Hepatocyte (in vitro differentiated cells): ENCODE measurements at regions not wholly inside any gene's neighbourhood (a gene's known extent, or its start where the extent isn't known, plus 50 kb on each side); places are given as distances from the start of the nearest gene placed in this dataset.

Experiments
- DNase-seq: peaks from one replicate; pipeline ENCODE4 v3.0.0-alpha.2; 2016; ENCODE audit warnings: low spot score
- H2AFZ ChIP-seq: fragments of 200-600 bp; sonication (generic); 2 replicates; pipeline ENCODE4 v1.6.0; 2016; ENCODE audit warnings: antibody characterized with exemption, mild to moderate bottlenecking
- H3K27ac ChIP-seq: fragments of 200-600 bp; sonication (generic); 2 replicates; pipeline ENCODE4 v1.5.1; 2016; ENCODE audit warnings: mild to moderate bottlenecking
- H3K27me3 ChIP-seq: fragments of 200-600 bp; sonication (generic); 2 replicates; pipeline ENCODE4 v1.6.1; 2016
- H3K36me3 ChIP-seq: fragments of 200-600 bp; sonication (generic); replicated peaks from 2 replicates; pipeline ENCODE4 v1.5.1; 2016; ENCODE audit warnings: low read depth; ENCODE audit not compliant: insufficient read depth
- H3K4me1 ChIP-seq: fragments of 200-600 bp; sonication (generic); 2 replicates; pipeline ENCODE4 v1.5.1; 2016; ENCODE audit warnings: mild to moderate bottlenecking, moderate library complexity; ENCODE audit not compliant: insufficient read depth
- H3K4me2 ChIP-seq: fragments of 200-600 bp; sonication (generic); 2 replicates; pipeline ENCODE4 v1.6.0; 2016
- H3K4me3 ChIP-seq: fragments of 200-600 bp; sonication (generic); 2 replicates; pipeline ENCODE4 v1.5.1; 2016; ENCODE audit warnings: mild to moderate bottlenecking
- H3K79me2 ChIP-seq: fragments of 200-600 bp; sonication (generic); 2 replicates; pipeline ENCODE4 v1.6.0; 2017; ENCODE audit warnings: mild to moderate bottlenecking
- H3K9me2 ChIP-seq: fragments of 200-600 bp; sonication (generic); replicated peaks from 2 replicates; pipeline ENCODE4 v1.6.0; 2017; ENCODE audit warnings: mild to moderate bottlenecking; ENCODE audit not compliant: insufficient read depth
- H3K9me3 ChIP-seq: fragments of 200-600 bp; sonication (generic); 2 replicates; pipeline ENCODE4 v1.5.1; 2016; ENCODE audit warnings: low read depth, mild to moderate bottlenecking
- H4K20me1 ChIP-seq: fragments of 200-600 bp; sonication (generic); 2 replicates; pipeline ENCODE4 v1.6.0; 2016; ENCODE audit warnings: mild to moderate bottlenecking; ENCODE audit not compliant: insufficient read depth, poor library complexity, severe bottlenecking
- EZH2 ChIP-seq: fragments of 200-600 bp; sonication (generic); IDR thresholded peaks from 2 replicates; pipeline ENCODE4 v1.6.1; 2016; ENCODE audit warnings: antibody characterized with exemption, mild to moderate bottlenecking, borderline replicate concordance
- EZH2phosphoT487 ChIP-seq: fragments of 200-600 bp; sonication (generic); IDR thresholded peaks from one replicate; pipeline ENCODE4 v1.6.1; 2018; ENCODE audit warnings: antibody characterized with exemption, mild to moderate bottlenecking, low read depth, moderate library complexity; ENCODE audit not compliant: unreplicated experiment, severe bottlenecking
- WGBS: methylation state at CpG from one replicate; pipeline ENCODE4 v1.1.6; 2016; ENCODE audit warnings: low lambda C conversion rate; ENCODE audit errors: missing lambda C conversion rate; 5-methylcytosine and 5-hydroxymethylcytosine counted together
- TF ChIP-seq, protein P1 (sequence below): fragments of 200-600 bp; sonication (generic); IDR thresholded peaks from 2 replicates; pipeline ENCODE4 v1.5.1; 2016; ENCODE audit warnings: antibody characterized with exemption, mild to moderate bottlenecking; ENCODE audit not compliant: poor library complexity

DNA sequence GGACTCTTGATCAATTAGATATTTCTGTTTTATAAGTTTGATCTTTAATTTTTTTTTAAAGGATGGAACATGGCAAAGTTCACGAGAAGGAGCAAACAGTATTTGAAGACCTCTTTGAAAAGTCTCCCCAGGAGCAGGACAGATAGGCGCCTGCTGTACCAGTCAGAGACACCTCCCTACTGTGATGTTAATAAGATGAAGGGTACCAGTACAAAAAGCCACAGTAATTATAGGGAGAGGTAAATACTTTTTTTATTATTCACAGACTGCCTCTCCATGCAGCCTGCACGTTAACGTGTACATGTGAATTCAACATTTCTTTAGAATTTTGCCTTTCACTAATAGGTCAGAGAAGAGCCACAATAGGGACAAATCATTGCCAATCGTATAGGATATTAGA is 146.5 kb upstream of the CDH6 start:
- no peaks in the 10 kb centered on the region for H3K9me3 ChIP-seq
- H3K36me3 ChIP-seq = no peaks in the 10 kb centered on the region
- H3K27me3 ChIP-seq = no peaks in the 10 kb centered on the region
- no peak overlapping the region for H3K4me3 ChIP-seq
- no peak overlapping the region for H3K27ac ChIP-seq
- H3K4me1 ChIP-seq = no peaks in the 10 kb centered on the region
- DNase-seq = no peak
- TF ChIP-seq EZH2 = no peak
- TF ChIP-seq, protein P1, sequence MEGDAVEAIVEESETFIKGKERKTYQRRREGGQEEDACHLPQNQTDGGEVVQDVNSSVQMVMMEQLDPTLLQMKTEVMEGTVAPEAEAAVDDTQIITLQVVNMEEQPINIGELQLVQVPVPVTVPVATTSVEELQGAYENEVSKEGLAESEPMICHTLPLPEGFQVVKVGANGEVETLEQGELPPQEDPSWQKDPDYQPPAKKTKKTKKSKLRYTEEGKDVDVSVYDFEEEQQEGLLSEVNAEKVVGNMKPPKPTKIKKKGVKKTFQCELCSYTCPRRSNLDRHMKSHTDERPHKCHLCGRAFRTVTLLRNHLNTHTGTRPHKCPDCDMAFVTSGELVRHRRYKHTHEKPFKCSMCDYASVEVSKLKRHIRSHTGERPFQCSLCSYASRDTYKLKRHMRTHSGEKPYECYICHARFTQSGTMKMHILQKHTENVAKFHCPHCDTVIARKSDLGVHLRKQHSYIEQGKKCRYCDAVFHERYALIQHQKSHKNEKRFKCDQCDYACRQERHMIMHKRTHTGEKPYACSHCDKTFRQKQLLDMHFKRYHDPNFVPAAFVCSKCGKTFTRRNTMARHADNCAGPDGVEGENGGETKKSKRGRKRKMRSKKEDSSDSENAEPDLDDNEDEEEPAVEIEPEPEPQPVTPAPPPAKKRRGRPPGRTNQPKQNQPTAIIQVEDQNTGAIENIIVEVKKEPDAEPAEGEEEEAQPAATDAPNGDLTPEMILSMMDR = no peak
- no peak for TF ChIP-seq EZH2phosphoT487
- 61% methylated on average over 5 of the region's 5 CpGs for WGBS
- H3K4me2 ChIP-seq = no peak overlapping the region
- no peak overlapping the region for H2AFZ ChIP-seq
- H4K20me1 ChIP-seq = no peaks in the 10 kb centered on the region
- no peaks in the 10 kb centered on the region for H3K79me2 ChIP-seq
- H3K9me2 ChIP-seq = no peaks in the 10 kb centered on the region

DNA sequence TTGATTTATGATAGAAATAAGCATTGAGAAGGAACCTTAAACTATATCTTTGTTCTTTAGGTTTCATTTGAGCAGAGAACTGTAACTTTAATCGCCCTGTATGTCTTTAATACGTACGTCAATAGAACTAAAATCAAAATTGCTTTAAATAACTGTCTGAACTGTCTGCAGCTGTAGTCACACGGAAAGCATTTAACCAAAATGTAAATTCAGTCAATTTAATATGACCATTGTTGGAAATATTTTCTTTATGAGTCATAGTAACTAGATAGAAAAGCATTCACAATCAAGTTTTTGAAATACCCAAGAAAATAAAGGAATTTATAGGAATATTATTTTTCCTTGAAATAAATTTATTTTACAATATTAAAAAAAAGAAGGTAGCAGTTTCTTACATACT is 157.1 kb upstream of the CDH6 start:
- no peaks in the 10 kb centered on the region for H3K27me3 ChIP-seq
- no peak overlapping the region for H3K4me2 ChIP-seq

DNA sequence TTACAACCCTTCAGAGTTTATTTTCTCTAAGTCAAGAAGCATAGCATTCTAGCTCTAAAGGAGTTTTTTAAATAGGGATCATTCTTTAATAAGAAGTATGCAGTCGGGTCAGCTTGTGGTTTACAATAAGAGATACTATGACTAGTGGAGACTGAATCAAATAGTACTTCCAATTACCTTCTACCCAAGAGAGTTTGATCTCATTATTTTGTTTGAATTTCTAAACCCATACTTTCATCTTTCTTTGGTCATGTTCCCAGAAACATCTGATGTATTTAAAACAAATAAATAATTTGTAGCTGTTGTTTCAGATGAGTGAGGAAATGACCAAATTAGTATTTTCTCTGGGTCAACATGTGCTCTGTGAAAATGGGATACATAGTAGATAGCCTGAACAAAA is 160.2 kb upstream of the CDH6 start:
- H3K9me3 ChIP-seq = no peaks in the 10 kb centered on the region
- H3K27me3 ChIP-seq = no peaks in the 10 kb centered on the region
- TF ChIP-seq EZH2phosphoT487 (no peak), EZH2 (no peak)
- TF ChIP-seq, protein P1 = no peak
- DNase-seq = no peak
- H3K36me3 ChIP-seq = no peaks in the 10 kb centered on the region
- peaks cover 3% of the 10 kb centered on the region for H3K4me1 ChIP-seq
- H3K4me3 ChIP-seq = no peak overlapping the region
- no peak overlapping the region for H3K27ac ChIP-seq
- no peaks in the 10 kb centered on the region for H3K9me2 ChIP-seq
- no peaks in the 10 kb centered on the region for H4K20me1 ChIP-seq
- H2AFZ ChIP-seq = no peak overlapping the region
- no peak overlapping the region for H3K4me2 ChIP-seq
- 97% methylated on average over 1 of the region's 1 CpG for WGBS
- H3K79me2 ChIP-seq = no peaks in the 10 kb centered on the region

More for the DNA sequence above, 157.1 kb upstream of the CDH6 start:
- Histone ChIP-seq H2AFZ (no peak overlapping the region), H3K4me1 (no peaks in the 10 kb centered on the region), H3K79me2 (no peaks in the 10 kb centered on the region), H3K9me3 (no peaks in the 10 kb centered on the region), H3K4me3 (no peak overlapping the region), H3K9me2 (no peaks in the 10 kb centered on the region), H3K27ac (no peak overlapping the region), H3K36me3 (no peaks in the 10 kb centered on the region), H4K20me1 (no peaks in the 10 kb centered on the region)
- DNase-seq = no peak
- 70% methylated on average over 4 of the region's 4 CpGs for WGBS
- TF ChIP-seq, protein P1 = no peak
- no peak for TF ChIP-seq EZH2
- no peak for TF ChIP-seq EZH2phosphoT487

DNA sequence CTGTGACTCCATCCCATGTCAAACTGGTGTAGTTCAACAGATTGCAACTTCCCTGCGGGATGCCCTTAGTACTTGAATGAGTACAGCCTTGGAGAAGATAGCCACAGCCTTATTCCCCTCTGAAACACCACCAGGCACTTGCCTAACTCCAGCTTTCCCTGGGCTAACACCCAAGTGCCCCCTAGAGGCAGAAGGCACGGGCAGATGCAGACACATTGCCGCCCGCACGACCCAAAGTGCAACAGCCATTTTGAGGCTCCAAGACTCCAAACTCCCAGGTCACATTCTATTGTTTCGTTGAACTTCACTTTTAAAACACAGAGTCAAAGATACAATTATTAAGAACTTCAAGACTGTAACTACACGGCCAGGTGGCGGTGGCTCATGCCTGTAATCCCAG is 163.6 kb upstream of the CDH6 start:
- WGBS = 93% methylated on average over 8 of the region's 8 CpGs
- no peaks in the 10 kb centered on the region for H3K36me3 ChIP-seq

More for the DNA sequence above, 163.6 kb upstream of the CDH6 start:
- H3K27ac ChIP-seq = no peak overlapping the region
- H3K4me1 ChIP-seq = peaks cover 16% of the 10 kb centered on the region
- no peak overlapping the region for H2AFZ ChIP-seq
- H4K20me1 ChIP-seq = no peaks in the 10 kb centered on the region
- H3K4me3 ChIP-seq = no peak overlapping the region
- no peaks in the 10 kb centered on the region for H3K9me2 ChIP-seq
- no peaks in the 10 kb centered on the region for H3K9me3 ChIP-seq
- no peak overlapping the region for H3K4me2 ChIP-seq
- no peaks in the 10 kb centered on the region for H3K79me2 ChIP-seq
- no peaks in the 10 kb centered on the region for H3K27me3 ChIP-seq
- no peak for TF ChIP-seq EZH2phosphoT487
- TF ChIP-seq EZH2 = no peak
- TF ChIP-seq, protein P1 = no peak
- DNase-seq = no peak
